IMR-90 (cell line): ENCODE measurements at regions not wholly inside any gene's neighbourhood (a gene's known extent, or its start where the extent isn't known, plus 50 kb on each side); places are given as distances from the start of the nearest gene placed in this dataset.

Source experiments
- ATAC-seq: fragments of 200-7000 bp; cut with Tn5 transposase; 2 replicates; pipeline ENCODE4 v1.9.1; 2020; ENCODE audit warnings: low read depth, mild to moderate bottlenecking, moderate library complexity
- BruUV-seq: library from RNA; stranded (reverse); fragments of 400-500 nt; replicated peaks from 2 replicates; lab custom pipeline; 2021; lab: Mats Ljungman, UMichigan
- CTCF ChIA-PET: fragments of 300-600 bp; formaldehyde crosslinking; extraction: SDS; loops from one replicate; lab custom pipeline; 2021; ENCODE audit warnings: antibody characterized with exemption; lab: Yijun Ruan, JAX
- POLR2A ChIA-PET: fragments of 300-600 bp; sonication (Branson Sonifier 250); formaldehyde crosslinking; loops from one replicate; lab custom pipeline; 2022; ENCODE audit warnings: antibody characterized with exemption; ENCODE audit not compliant: unreplicated experiment; lab: Charles Lee
- DNase-seq: peaks from one replicate; pipeline ENCODE4 v3.0.0; 2013
- H2AFZ ChIP-seq: replicated peaks from 2 replicates; pipeline ENCODE3; 2013; ENCODE audit warnings: low read length, mild to moderate bottlenecking; ENCODE audit not compliant: poor library complexity
- H2AK5ac ChIP-seq: 2 replicates; pipeline ENCODE4 v1.6.1; 2013; ENCODE audit warnings: low read depth, low read length, inconsistent platforms
- H2AK9ac ChIP-seq: replicated peaks from 2 replicates; pipeline ENCODE3; 2013; ENCODE audit warnings: mild to moderate bottlenecking, low read depth, low read length, moderate library complexity; ENCODE audit not compliant: poor library complexity
- H2BK120ac ChIP-seq: 2 replicates; pipeline ENCODE4 v1.6.1; 2013; ENCODE audit warnings: low read depth, low read length, inconsistent platforms
- H2BK15ac ChIP-seq: 3 replicates; pipeline ENCODE4 v1.6.1; 2013; ENCODE audit warnings: low read depth, low read length, inconsistent platforms
- H2BK20ac ChIP-seq: 2 replicates; pipeline ENCODE4 v1.6.1; 2013; ENCODE audit warnings: low read depth, mild to moderate bottlenecking, inconsistent platforms, low read length, moderate library complexity
- H2BK5ac ChIP-seq: 2 replicates; pipeline ENCODE4 v1.6.1; 2013; ENCODE audit warnings: mild to moderate bottlenecking, low read depth, low read length, inconsistent platforms; ENCODE audit not compliant: poor library complexity, severe bottlenecking
- H3K14ac ChIP-seq: replicated peaks from 2 replicates; pipeline ENCODE4 v1.6.1; 2013; ENCODE audit warnings: low read depth, low read length, inconsistent platforms
- H3K18ac ChIP-seq: 2 replicates; pipeline ENCODE4 v1.6.1; 2013; ENCODE audit warnings: low read depth, low read length, control low read depth
- H3K23ac ChIP-seq: 2 replicates; pipeline ENCODE4 v1.6.1; 2013; ENCODE audit warnings: low read depth, low read length, inconsistent platforms
- H3K27ac ChIP-seq: 2 replicates; pipeline ENCODE4 v1.5.1; 2013; ENCODE audit warnings: mild to moderate bottlenecking, control low read depth, low read length; ENCODE audit not compliant: insufficient read depth
- H3K27me3 ChIP-seq: 2 replicates; pipeline ENCODE4 v1.6.1; 2013; ENCODE audit warnings: low read length; ENCODE audit not compliant: control insufficient read depth, insufficient read depth
- H3K36me3 ChIP-seq: 2 replicates; pipeline ENCODE4 v1.6.1; 2013; ENCODE audit warnings: low read length, mixed read lengths; ENCODE audit not compliant: control insufficient read depth, insufficient read depth
- H3K4ac ChIP-seq: 2 replicates; pipeline ENCODE4 v1.6.1; 2013; ENCODE audit warnings: low read depth, low read length, inconsistent platforms
- H3K4me1 ChIP-seq: 2 replicates; pipeline ENCODE4 v1.6.1; 2013; ENCODE audit warnings: low read length, mixed read lengths; ENCODE audit not compliant: control insufficient read depth, insufficient read depth
- H3K4me2 ChIP-seq: 2 replicates; pipeline ENCODE4 v1.6.1; 2013; ENCODE audit warnings: low read depth, mild to moderate bottlenecking, control low read depth, low read length, moderate library complexity
- H3K4me3 ChIP-seq: 2 replicates; pipeline ENCODE4 v1.5.1; 2013; ENCODE audit warnings: low read depth, mild to moderate bottlenecking, control low read depth, low read length, moderate library complexity; ENCODE audit not compliant: insufficient read depth
- H3K56ac ChIP-seq: 2 replicates; pipeline ENCODE4 v1.6.1; 2013; ENCODE audit warnings: low read length, inconsistent platforms; ENCODE audit not compliant: insufficient read depth; ENCODE audit errors: extremely low read depth
- H3K79me1 ChIP-seq, 2 experiments: 2 replicates each; pipeline ENCODE4 v1.6.1; 2013; ENCODE audit warnings: low read length in 2 of 2, inconsistent platforms in 1 of 2, low read depth in 1 of 2
- H3K9ac ChIP-seq: 2 replicates; pipeline ENCODE4 v1.6.1; 2013; ENCODE audit warnings: low read depth, low read length, control low read depth
- H3K9me1 ChIP-seq: 2 replicates; pipeline ENCODE4 v1.6.1; 2013; ENCODE audit warnings: low read length, inconsistent platforms; ENCODE audit not compliant: insufficient read depth
- H3K9me3 ChIP-seq: 2 replicates; pipeline ENCODE4 v1.6.1; 2013; ENCODE audit warnings: low read length; ENCODE audit not compliant: control insufficient read depth, insufficient read depth
- H4K20me1 ChIP-seq: 2 replicates; pipeline ENCODE4 v1.6.1; 2013; ENCODE audit warnings: low read length, inconsistent platforms; ENCODE audit not compliant: insufficient read depth
- H4K5ac ChIP-seq: 2 replicates; pipeline ENCODE4 v1.6.1; 2013; ENCODE audit warnings: mild to moderate bottlenecking, low read depth, low read length, control low read depth
- H4K8ac ChIP-seq, 2 experiments: 2 replicates each; pipeline ENCODE4 v1.6.1; 2013; ENCODE audit warnings: low read depth in 2 of 2, low read length in 2 of 2, control low read depth in 1 of 2, inconsistent platforms in 1 of 2
- H4K91ac ChIP-seq: 2 replicates; pipeline ENCODE4 v1.6.1; 2013; ENCODE audit warnings: low read depth, low read length, inconsistent platforms; ENCODE audit not compliant: insufficient read depth
- CEBPB ChIP-seq: IDR thresholded peaks from 2 replicates; pipeline ENCODE4 v1.6.1; 2012; ENCODE audit warnings: low read depth, low read length, improper control_type of control experiment
- FOS ChIP-seq: fragments of 150-350 bp; IDR thresholded peaks from 2 replicates; pipeline ENCODE4 v1.6.1; 2016; ENCODE audit warnings: low read depth, low read length
- MAFK ChIP-seq: IDR thresholded peaks from 2 replicates; pipeline ENCODE4 v1.6.1; 2012; ENCODE audit warnings: low read depth, low read length, improper control_type of control experiment
- MAZ ChIP-seq: IDR thresholded peaks from 2 replicates; pipeline ENCODE4 v1.6.1; 2012; ENCODE audit warnings: low read depth, mild to moderate bottlenecking, low read length, improper control_type of control experiment, moderate library complexity, borderline replicate concordance
- MXI1 ChIP-seq: IDR thresholded peaks from 2 replicates; pipeline ENCODE4 v1.6.1; 2012; ENCODE audit warnings: low read depth, mild to moderate bottlenecking, low read length, moderate library complexity, borderline replicate concordance
- NFE2L2 ChIP-seq: fragments of 150-350 bp; IDR thresholded peaks from 2 replicates; pipeline ENCODE4 v1.6.1; 2016; ENCODE audit warnings: low read depth, mild to moderate bottlenecking, low read length
- POLR2A ChIP-seq: IDR thresholded peaks from 2 replicates; pipeline ENCODE4 v1.6.1; 2012; ENCODE audit warnings: mild to moderate bottlenecking, low read depth, low read length
- RCOR1 ChIP-seq: IDR thresholded peaks from 2 replicates; pipeline ENCODE4 v1.6.1; 2012; ENCODE audit warnings: mild to moderate bottlenecking, low read length, improper control_type of control experiment; ENCODE audit not compliant: insufficient replicate concordance
- RFX5 ChIP-seq: IDR thresholded peaks from 2 replicates; pipeline ENCODE4 v1.8.0; 2012; ENCODE audit warnings: low read depth, mild to moderate bottlenecking, low read length, moderate library complexity
- SMC3 ChIP-seq: fragments of 150-350 bp; IDR thresholded peaks from 2 replicates; pipeline ENCODE4 v1.6.1; 2016; ENCODE audit warnings: low read depth, mild to moderate bottlenecking, antibody characterized with exemption, low read length, moderate library complexity
- WGBS, 2 experiments: methylation state at CpG; one replicate each; pipeline versions ENCODE4 v1.1.5 to v1.1.7; 2013; ENCODE audit warnings: missing lambda C conversion rate in 2 of 2; ENCODE audit not compliant: insufficient read length in 1 of 2; ENCODE audit errors: extremely low coverage in 2 of 2; 5-methylcytosine and 5-hydroxymethylcytosine counted together
- dilution Hi-C: fragments of 300-500 bp; cut with HindIII; formaldehyde crosslinking; loops from one replicate; pipeline ENCODE4 v1.14.3; 2018; ENCODE audit warnings: low sequenced_read_pairs; ENCODE audit not compliant: unreplicated experiment
- in situ Hi-C: fragments of 300-500 bp; cut with MboI; formaldehyde crosslinking; loops from 3 replicates; pipeline ENCODE4 v1.14.3; 2019; ENCODE audit warnings: low sequenced_read_pairs, inconsistent platforms, mixed read lengths
- intact Hi-C: fragments of 100-400 bp; cut with micrococcal nuclease; formaldehyde crosslinking; loops from 2 replicates; pipeline ENCODE4 v1.10.0; 2022
- TF ChIP-seq, protein P1 (sequence below): fragments of 150-350 bp; IDR thresholded peaks from 2 replicates; pipeline ENCODE4 v1.6.1; 2017; ENCODE audit warnings: mild to moderate bottlenecking, antibody characterized with exemption, low read length, low read depth
- TF ChIP-seq, protein P2 (sequence below): conservative IDR thresholded peaks from 2 replicates; pipeline ENCODE4 v1.5.1; 2012; ENCODE audit warnings: mild to moderate bottlenecking, low read depth, low read length, improper control_type of control experiment

DNA sequence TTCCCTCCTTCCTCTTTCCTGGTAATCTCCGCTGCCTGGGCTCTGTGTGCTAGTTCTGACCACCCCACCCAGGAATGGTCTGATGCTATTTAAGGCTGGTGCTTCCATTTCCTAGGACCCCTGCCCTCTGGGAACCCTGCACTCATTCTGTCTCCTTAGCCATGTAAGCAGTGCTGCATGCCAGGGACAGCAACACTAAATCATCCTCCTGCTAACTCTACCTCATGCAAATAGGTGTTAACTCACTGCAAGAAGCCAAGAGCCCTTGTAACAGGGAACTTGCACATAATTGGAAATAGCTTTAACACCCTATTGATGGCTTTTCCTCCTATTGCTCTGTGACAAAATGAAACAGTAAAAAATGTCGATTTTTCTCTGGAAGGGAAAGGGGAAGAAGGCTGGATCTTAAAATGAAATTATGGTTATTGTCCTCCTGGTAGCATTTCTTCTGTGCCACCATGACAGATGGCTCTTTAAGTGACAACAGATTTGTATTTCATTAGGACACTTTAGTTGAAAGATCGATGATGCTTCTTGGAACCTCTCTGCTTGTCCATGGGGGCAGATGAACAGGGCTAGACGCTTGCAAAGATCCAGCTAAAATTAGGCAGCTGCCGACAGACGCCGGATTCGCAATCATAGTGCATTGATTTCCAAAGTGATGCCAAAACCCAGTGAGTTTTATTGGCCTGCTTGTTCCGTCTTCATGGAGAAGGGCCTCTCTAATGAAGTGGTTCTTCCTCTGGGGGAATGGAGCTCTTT, 551.7 kb downstream of the MATN1 start:
- Histone ChIP-seq H3K9me1 (no peaks in the 10 kb centered on the region), H3K4ac (no peak overlapping the region), H3K4me2 (no peak overlapping the region), H3K4me1 (no peaks in the 10 kb centered on the region), H4K8ac (no peak overlapping the region), H3K27me3 (no peaks in the 10 kb centered on the region), H3K79me1 (no peaks in the 10 kb centered on the region), H3K18ac (no peak overlapping the region), H2BK5ac (no peak overlapping the region), H3K9me3 (no peaks in the 10 kb centered on the region), H2AK9ac (no peak overlapping the region), H4K91ac (no peak overlapping the region), H2BK15ac (no peak overlapping the region), H3K27ac (no peak overlapping the region), H2AK5ac (no peak overlapping the region), H4K20me1 (no peaks in the 10 kb centered on the region), H3K56ac (no peak overlapping the region), H3K36me3 (no peaks in the 10 kb centered on the region), H3K9ac (no peak overlapping the region), H3K14ac (no peak overlapping the region), H2BK20ac (no peak overlapping the region), H3K23ac (no peak overlapping the region), H2AFZ (no peak overlapping the region), H2BK120ac (no peak overlapping the region), H3K4me3 (no peak overlapping the region), H4K5ac (no peak overlapping the region)
- ChIA-PET CTCF (no interaction called here), POLR2A (no interaction called here)
- in situ Hi-C loops: no loop called here
- WGBS, 2 experiments: 48% methylated on average over 2 of the region's 9 CpGs; no CpG with 5 or more reads in 1 of the 2 experiments
- TF ChIP-seq FOS (no peak), MXI1 (no peak), CEBPB (no peak), POLR2A (no peak), SMC3 (no peak), NFE2L2 (no peak), RCOR1 (no peak), MAFK (no peak), RFX5 (no peak), MAZ (no peak)
- TF ChIP-seq, protein P1, sequence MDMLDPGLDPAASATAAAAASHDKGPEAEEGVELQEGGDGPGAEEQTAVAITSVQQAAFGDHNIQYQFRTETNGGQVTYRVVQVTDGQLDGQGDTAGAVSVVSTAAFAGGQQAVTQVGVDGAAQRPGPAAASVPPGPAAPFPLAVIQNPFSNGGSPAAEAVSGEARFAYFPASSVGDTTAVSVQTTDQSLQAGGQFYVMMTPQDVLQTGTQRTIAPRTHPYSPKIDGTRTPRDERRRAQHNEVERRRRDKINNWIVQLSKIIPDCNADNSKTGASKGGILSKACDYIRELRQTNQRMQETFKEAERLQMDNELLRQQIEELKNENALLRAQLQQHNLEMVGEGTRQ: no peak
- TF ChIP-seq, protein P2, sequence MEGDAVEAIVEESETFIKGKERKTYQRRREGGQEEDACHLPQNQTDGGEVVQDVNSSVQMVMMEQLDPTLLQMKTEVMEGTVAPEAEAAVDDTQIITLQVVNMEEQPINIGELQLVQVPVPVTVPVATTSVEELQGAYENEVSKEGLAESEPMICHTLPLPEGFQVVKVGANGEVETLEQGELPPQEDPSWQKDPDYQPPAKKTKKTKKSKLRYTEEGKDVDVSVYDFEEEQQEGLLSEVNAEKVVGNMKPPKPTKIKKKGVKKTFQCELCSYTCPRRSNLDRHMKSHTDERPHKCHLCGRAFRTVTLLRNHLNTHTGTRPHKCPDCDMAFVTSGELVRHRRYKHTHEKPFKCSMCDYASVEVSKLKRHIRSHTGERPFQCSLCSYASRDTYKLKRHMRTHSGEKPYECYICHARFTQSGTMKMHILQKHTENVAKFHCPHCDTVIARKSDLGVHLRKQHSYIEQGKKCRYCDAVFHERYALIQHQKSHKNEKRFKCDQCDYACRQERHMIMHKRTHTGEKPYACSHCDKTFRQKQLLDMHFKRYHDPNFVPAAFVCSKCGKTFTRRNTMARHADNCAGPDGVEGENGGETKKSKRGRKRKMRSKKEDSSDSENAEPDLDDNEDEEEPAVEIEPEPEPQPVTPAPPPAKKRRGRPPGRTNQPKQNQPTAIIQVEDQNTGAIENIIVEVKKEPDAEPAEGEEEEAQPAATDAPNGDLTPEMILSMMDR: no peak
- no peak for ATAC-seq
- dilution Hi-C loops: no loop called here
- DNase-seq: no peak
- no TSS peak for BruUV-seq
- intact Hi-C loops: no loop called here
